Neural crest cell (in vitro differentiated cells): ENCODE measurements at regions not wholly inside any gene's neighbourhood (a gene's known extent, or its start where the extent isn't known, plus 50 kb on each side); places are given as distances from the start of the nearest gene placed in this dataset.
"Not testable (repeated sequence)": the region's sequence is repeated elsewhere in the genome, so short reads cannot be mapped to it uniquely, and the experiment has no call there.

Experiments used
- DNase-seq: peaks from one replicate; pipeline ENCODE4 v3.0.0; 2021; ENCODE audit warnings: low read depth, mixed read lengths, low spot score
- H3K27ac Mint-ChIP-seq: one replicate; pipeline ENCODE4 v1.8.0; 2021; ENCODE audit warnings: mild to moderate bottlenecking, mixed read lengths; ENCODE audit not compliant: unreplicated experiment
- H3K27me3 Mint-ChIP-seq: 2 replicates; pipeline ENCODE4 v1.8.0; 2021; ENCODE audit warnings: low read depth, mild to moderate bottlenecking, mixed read lengths
- H3K36me3 Mint-ChIP-seq: 2 replicates; pipeline ENCODE4 v1.8.0; 2021; ENCODE audit warnings: low read depth, mild to moderate bottlenecking, mixed read lengths
- H3K4me1 Mint-ChIP-seq: 2 replicates; pipeline ENCODE4 v1.8.0; 2021; ENCODE audit warnings: mixed read lengths
- H3K4me3 Mint-ChIP-seq: one replicate; pipeline ENCODE4 v1.8.0; 2021; ENCODE audit warnings: mild to moderate bottlenecking, mixed read lengths
- H3K9me3 Mint-ChIP-seq: 2 replicates; pipeline ENCODE4 v1.8.0; 2021; ENCODE audit warnings: mixed read lengths
- CTCF ChIP-seq: fragments of 200-600 bp; sonication (generic); conservative IDR thresholded peaks from 2 replicates; pipeline ENCODE4 v1.5.0; 2021; ENCODE audit warnings: antibody characterized with exemption, mild to moderate bottlenecking

GRCh38 chr4:85132117-85132516, 165.6 kb upstream of the WDFY3 start:
- DNase-seq: no peak
- peaks cover 16% of the 10 kb centered on the region for H3K4me1 Mint-ChIP-seq
- no peaks in the 10 kb centered on the region for H3K27me3 Mint-ChIP-seq
- H3K36me3 Mint-ChIP-seq: no peaks in the 10 kb centered on the region
- no peak overlapping the region for H3K27ac Mint-ChIP-seq
- H3K9me3 Mint-ChIP-seq: peaks cover 7% of the 10 kb centered on the region
- no peak for TF ChIP-seq CTCF
- no peak overlapping the region for H3K4me3 Mint-ChIP-seq

- Mint-ChIP-seq H3K9me3 (peaks cover 9% of the 10 kb centered on the region), H3K4me3 (no peak overlapping the region), H3K27me3 (no peaks in the 10 kb centered on the region), H3K27ac (no peak overlapping the region), H3K36me3 (no peaks in the 10 kb centered on the region), H3K4me1 (peaks cover 16% of the 10 kb centered on the region)
- no peak for DNase-seq
- no peak for TF ChIP-seq CTCF
These were observed 166.1 kb upstream of the WDFY3 start for GRCh38 chr4:85132570-85132969.

- not testable (repeated sequence) for H3K27ac Mint-ChIP-seq, H3K4me1 Mint-ChIP-seq, H3K4me3 Mint-ChIP-seq, H3K36me3 Mint-ChIP-seq, DNase-seq, H3K9me3 Mint-ChIP-seq, H3K27me3 Mint-ChIP-seq
These were observed 173.3 kb upstream of the WDFY3 start for GRCh38 chr4:85139749-85140148.

GRCh38 chr4:85142451-85142850, 176.0 kb upstream of the WDFY3 start:
- H3K9me3 Mint-ChIP-seq: no peaks in the 10 kb centered on the region
- H3K4me1 Mint-ChIP-seq: no peaks in the 10 kb centered on the region
- peaks cover 2% of the 10 kb centered on the region for H3K27me3 Mint-ChIP-seq
- no peak for DNase-seq
- TF ChIP-seq CTCF: no peak
- no peaks in the 10 kb centered on the region for H3K36me3 Mint-ChIP-seq
- no peak overlapping the region for H3K27ac Mint-ChIP-seq
- H3K4me3 Mint-ChIP-seq: no peak overlapping the region

- Mint-ChIP-seq H3K4me3 (no peak overlapping the region), H3K4me1 (no peaks in the 10 kb centered on the region), H3K27ac (no peak overlapping the region), H3K36me3 (no peaks in the 10 kb centered on the region), H3K9me3 (no peaks in the 10 kb centered on the region), H3K27me3 (peaks cover 2% of the 10 kb centered on the region)
- peak; percentile 10 for DNase-seq
- TF ChIP-seq CTCF: peak; percentile 81
These were observed 181.1 kb upstream of the WDFY3 start for GRCh38 chr4:85147481-85148076.

- no peaks in the 10 kb centered on the region for H3K9me3 Mint-ChIP-seq
- TF ChIP-seq CTCF: no peak
- no peaks in the 10 kb centered on the region for H3K36me3 Mint-ChIP-seq
- peaks cover 2% of the 10 kb centered on the region for H3K27me3 Mint-ChIP-seq
- H3K27ac Mint-ChIP-seq: no peak overlapping the region
- H3K4me3 Mint-ChIP-seq: no peak overlapping the region
- no peaks in the 10 kb centered on the region for H3K4me1 Mint-ChIP-seq
- DNase-seq: no peak
These were observed 183.2 kb upstream of the WDFY3 start for GRCh38 chr4:85149676-85150075.
